NCI-H526 treated with DMSO at 0.1 percent for 48 hours (cell line): ENCODE measurements at regions not wholly inside any gene's neighbourhood (a gene's known extent, or its start where the extent isn't known, plus 50 kb on each side); places are given as distances from the start of the nearest gene placed in this dataset.

Experiments used
- DNase-seq: peaks from one replicate; lab custom pipeline; 2025; lab: John Stamatoyannopoulos, UW

- no peak for DNase-seq
Observed at GRCh38 chr2:198343471-198343870, 539.1 kb downstream of the PLCL1 start.

DNA sequence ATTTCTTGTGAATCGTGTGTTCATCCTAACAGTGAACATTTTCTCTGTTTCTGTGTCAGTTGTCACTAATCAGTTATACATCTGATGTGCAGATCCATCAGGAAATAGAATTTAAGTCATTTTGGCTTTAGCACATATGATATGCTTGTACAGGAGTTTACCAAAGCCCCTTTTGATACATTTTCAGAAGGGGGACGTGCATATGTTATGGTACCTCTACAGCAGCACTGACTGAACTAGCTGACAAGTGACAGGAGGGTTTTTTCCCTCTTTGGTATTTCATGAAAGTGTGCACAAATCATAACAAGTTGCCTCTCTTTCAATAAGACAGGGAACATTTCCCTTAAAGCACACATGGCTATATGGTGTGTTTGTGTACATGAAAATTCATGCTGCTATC lies 536.5 kb downstream of the PLCL1 start:
- no peak for DNase-seq

DNA sequence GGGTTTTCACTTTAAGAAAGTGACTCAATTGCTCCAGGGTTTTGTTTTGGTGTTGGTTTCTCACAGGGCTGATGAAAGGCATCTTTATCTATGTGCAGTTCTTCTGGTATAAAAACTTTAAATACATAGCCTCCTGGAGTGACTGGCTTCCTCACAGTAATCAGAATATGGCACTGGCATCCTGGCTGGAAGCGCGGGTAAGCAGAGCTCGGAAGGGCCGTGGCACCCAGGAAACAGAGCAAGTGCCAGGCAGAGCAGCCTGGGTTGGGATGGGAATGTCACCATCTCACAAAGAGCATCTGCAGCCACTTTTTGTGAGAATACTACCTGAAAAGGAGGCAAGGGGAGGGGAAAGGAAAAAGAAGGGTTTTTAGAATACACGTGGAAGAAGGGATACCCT lies 534.7 kb downstream of the PLCL1 start:
- DNase-seq, result no peak

DNA sequence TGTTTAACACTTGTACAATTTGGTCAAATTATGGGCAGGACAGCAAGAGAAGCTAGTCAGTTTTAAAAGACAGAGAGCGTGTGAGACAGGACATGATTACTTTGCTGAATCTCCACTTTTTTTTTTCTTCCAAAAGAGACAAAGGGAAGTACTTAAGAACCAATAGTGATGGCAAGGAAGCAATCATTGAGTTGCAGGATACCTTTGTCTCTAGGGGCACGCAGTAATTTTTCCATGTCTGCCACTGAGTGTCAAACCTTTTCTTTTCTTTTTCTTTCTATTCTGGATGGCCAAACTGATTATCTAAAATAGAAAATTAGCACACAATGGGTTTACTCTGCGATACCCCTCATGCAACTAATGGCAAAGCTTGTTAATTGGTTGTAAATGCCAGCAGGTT lies 533.0 kb downstream of the PLCL1 start:
- no peak for DNase-seq

DNA sequence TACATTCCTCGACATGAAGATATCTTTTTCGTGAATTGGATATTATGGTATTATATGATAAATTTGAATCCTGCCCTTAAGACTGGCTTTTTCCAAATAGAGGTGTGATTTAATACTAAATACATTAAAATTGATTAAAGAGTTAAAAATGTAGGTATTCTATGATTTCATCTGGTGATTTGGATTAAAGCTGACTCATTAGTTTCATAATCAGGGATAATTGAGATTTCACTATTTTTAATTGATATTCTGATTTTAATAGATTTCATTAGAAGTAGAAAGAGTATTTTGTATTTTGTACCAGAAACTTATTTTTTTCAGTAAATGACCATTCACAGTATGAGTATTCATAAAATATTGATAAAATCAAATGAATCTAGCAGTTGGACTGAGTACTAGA lies 524.1 kb downstream of the PLCL1 start:
- DNase-seq, result no peak

- no peak for DNase-seq
Observed at GRCh38 chr2:198327526-198327925, 523.1 kb downstream of the PLCL1 start.

DNA sequence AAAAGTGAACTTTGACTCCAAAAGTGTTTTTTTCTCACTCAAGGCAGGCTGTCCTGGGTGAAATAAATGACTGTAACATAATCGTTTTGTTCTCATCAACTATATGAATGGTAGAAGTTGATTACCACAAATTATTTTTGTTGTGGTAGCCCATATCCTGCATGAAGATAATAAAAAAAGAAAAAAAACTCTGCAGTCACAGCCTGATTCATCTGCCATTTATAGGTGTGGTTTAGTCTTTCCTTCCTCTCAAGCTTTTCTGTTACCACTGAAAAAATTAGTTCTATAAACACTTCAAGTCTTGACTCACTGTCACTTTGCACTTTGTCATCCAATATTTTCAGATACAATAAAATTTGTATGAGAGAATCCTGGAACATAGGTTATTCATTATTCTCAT lies 522.0 kb downstream of the PLCL1 start:
- no peak for DNase-seq

DNA sequence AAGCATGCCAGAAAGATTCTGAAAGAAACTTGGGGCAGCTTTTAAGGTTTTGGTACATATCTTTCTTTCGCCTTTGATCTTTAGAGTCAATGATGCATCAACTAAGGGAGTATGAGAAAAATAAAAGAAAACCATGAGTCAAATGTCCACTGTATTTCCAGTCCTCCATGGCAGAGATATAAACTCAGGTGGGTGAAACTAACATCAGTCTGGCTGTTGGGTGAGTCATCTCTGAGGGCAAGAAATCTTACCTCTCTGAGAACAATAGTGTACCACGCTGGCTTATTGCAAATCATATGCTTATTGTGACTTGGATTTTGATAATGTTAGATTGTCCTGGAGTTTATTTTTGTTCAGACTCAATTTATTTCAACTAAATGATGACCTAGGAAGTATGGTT lies 521.0 kb downstream of the PLCL1 start:
- DNase-seq, result no peak

DNA sequence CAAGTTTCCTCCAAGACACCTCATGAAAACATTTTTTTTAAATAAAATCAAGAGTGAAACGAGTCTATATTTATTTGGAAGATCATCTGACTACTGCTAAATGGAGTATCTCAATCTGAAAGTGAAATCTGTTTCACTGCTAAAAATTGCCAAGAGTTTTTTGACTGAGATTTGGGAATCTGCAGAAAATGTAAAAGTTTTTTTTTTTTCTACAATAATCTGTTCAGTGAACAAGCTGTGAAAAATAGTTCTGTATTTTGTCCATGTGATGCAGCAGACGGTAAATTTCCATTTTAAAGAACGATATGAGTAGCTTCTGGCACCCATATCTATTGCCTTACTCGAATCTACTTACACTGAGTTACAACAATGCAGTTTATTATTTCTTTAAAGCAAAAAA lies 519.7 kb downstream of the PLCL1 start:
- DNase-seq, result no peak

- no peak for DNase-seq
Observed at GRCh38 chr2:198322275-198322674, 517.9 kb downstream of the PLCL1 start.

GRCh38 chr2:198321522-198322088 lies 517.2 kb downstream of the PLCL1 start:
- DNase-seq, result no peak

DNA sequence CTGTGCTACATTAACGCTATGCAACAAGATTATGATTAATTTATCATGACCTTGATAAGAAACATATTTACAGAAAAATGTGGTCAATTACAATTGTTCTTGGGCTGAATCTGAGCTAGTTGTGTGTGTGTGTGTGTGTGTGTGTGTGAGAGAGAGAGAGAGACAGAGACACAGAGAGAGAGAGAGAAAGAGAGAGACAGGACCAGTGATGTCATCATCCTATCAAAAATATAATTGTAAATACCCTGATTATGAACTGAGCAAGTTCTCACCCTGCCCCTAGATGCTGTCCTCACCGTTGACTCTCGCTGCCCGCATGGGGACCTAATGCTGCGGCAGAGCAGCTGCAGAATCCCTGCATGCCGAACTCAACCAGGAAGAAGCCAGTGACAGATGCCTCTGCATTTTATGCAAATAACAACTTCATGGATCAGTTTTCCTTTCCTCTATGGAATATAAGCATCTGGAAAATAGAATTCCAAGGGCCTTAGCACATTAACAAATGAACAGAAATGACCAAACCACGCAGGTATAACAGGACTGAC lies 512.5 kb downstream of the PLCL1 start:
- DNase-seq, result peak; percentile 66

DNA sequence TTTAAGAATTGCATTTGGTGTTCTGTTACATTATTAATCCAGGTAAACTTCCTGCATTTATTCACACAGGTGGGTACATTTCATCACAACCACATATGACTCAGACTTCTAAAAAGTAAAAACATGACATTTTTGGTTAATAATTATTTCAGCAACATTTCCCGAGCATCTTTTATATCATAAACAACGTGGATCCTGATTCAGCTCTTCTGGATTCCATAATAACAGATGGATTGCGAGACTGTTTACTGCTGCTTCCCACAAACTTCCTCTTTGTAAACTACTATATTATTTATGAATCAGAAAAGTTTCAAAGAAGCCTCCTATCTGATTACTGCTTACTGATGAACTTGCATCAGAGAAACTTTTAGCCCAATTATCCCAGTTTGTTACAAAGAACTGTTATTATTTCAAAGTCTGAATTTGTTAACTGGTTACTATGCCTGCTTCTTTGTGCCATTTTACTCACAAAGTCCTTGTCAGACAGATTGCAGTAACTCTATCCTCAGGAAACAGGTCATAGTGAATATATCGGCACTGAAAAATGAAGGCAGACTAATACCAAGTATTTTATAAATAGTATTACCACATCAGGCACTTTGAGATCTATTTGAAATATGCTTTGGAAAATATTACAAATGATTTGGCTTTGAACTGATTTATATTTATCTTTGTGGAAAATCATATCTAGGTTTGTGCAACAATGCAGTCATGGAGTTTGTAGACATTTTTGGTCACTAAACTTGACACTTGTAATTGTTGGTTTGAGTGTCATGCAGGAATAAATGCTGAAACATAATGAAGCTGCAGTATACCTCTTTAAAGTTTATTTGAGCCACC lies 511.6 kb downstream of the PLCL1 start:
- no peak for DNase-seq

DNA sequence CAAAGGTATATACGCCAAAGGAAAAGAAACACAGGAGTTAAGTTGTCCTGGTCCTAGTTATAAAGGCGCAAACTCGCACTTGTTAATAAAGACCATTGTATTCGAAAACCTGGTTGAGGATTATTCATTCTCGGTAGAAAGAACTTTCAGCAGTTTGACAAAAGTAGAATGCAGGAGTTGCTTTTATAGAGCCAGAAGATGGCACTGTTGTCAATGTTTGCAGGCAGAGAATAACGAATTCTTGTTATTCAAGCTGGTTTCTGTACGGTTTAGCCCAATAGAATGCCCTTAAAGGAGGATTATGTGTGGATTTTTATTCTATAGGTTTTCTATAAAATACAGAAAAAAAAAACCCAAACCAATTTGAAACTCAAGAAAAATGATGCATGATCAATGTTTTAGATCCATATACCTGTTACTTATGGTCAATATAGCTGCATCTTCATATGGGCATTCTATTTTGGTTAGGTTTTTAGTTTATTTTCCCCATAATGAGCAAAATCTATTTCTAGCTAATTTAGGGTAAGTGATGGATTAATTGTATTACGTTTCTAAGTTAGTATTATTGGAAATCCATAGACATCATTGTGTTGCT lies 510.3 kb downstream of the PLCL1 start:
- peak; percentile 26 for DNase-seq

GRCh38 chr2:198312596-198313483 lies 508.4 kb downstream of the PLCL1 start:
- no peak for DNase-seq

- no peak for DNase-seq
Observed at GRCh38 chr2:198311020-198311419, 506.6 kb downstream of the PLCL1 start.

DNA sequence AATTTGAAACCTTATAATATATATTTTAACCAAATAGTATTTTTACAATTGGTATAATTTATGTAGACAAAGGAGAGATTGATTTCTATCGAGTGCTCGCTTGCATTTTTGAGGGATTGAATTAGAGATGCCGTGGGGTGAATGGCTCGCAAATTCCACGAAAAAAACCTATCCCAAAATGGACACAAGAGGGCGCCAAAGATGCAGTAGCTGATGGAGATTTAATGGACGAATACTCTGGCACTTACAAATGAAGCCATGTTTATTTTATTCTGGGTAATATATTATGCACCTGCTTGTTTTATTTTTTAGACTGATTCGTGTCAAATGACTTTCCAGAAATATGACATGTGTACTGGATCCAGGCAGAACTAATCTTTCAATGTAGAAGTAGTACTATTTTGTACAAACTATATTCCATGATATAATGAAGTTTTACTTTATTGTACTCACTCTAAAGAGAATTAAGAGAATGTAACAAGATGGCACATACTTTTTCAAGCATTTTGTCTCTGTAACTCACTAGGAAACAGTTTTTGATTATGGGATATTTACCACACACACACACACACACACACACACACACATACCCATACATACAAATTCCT lies 505.4 kb downstream of the PLCL1 start:
- peak; percentile 50 for DNase-seq

DNA sequence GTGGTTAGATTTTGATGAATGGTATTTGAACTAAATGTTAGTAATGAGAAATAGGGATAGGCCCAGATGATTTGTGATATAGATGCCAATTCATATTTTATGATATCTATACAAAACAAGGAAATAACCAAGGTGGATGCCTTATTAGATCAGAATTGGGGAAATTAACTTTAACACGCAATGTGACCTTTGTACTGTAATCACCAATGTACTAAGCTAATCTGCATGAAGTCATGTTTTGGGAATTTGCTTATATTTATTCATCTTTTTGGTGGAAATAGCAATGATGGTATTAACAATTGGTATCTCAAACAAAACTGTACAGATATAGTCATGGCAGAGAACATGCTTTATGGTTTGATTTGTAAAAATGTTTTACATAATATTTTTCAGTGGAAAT lies 504.7 kb downstream of the PLCL1 start:
- peak; percentile 19 for DNase-seq

GRCh38 chr2:198308368-198308767 lies 504.0 kb downstream of the PLCL1 start:
- DNase-seq, result no peak

DNA sequence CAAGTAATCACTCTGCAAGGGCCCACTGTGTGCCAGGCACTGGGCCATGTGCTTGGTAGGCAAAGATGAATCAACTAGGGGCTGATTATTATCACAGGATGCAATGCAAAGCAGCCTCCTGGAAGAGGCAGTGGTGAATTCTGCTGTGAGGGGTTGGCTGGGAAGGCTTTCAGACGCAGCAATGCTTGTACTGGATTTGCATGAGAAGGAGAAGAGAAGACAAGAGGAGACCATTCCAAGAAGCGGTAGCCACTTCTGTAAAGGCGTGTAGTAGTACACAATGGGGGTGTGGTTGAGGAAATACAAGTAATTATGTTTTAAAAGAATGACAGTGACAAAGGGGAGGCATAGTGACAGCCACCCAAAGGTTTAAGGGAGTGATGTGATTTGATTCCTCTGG lies 502.7 kb downstream of the PLCL1 start:
- DNase-seq, result no peak

- DNase-seq, result no peak
Observed at GRCh38 chr2:198304859-198305258, 500.5 kb downstream of the PLCL1 start.

DNA sequence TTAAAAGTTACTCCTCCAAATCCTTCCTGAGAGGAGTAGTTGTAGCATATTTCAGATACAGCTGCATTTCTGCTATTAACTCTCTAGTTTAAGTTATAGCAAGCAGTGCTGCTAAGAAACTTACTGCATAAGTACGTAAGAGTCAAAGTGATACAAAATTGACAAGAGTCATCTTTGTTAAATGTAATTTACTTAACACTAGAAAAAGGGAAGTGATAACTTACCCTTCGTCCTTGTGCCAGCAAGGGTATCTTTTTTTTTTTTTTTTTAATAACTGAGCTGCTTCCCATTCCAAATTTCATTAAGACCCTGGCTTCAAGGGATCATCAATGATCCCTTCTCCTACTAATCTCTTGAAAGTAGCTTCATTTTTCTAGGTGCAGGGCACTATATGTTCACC lies 493.0 kb downstream of the PLCL1 start:
- DNase-seq, result no peak
